ENCODE measurements at regions not wholly inside any gene's neighbourhood (a gene's known extent, or its start where the extent isn't known, plus 50 kb on each side); places are given as distances from the start of the nearest gene placed in this dataset.

DNA sequence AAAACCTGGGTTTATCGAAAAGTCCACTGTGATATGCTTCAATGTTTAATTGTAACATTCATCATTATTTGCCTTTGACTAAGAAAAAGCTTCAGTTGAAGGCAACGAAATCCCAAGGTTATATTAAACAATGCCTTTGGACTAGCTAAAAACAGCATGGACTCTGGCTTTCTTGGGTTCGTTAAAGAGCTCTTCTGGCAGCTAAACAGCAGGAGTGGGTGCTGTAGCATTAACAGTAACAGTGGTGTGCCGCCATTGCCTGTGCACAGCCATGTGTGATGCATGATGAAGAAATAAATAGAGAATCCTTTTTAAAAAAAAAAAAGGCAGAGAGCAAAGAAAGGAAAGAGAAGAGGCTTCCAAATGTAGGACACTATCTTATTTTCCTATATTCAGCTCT, 406.6 kb upstream of the FAT3 start:
- no peak for ATAC-seq
- no peaks in the 10 kb centered on the region for H3K4me1 ChIP-seq
- H3K4me3 ChIP-seq, result no peak overlapping the region
- no peaks in the 10 kb centered on the region for H3K9me3 ChIP-seq
- 80 to 100% methylated on average over 1 to 4 of the region's 4 CpGs for WGBS, 2 donors (ENCODE audit: low coverage in 1 of 2)
- no peaks in the 10 kb centered on the region for H3K27me3 ChIP-seq
- H3K27ac ChIP-seq, result no peak overlapping the region
- TF ChIP-seq POLR2AphosphoS5 (IDR thresholded peaks at IDR 0.05), result no peak
- no peak for TF ChIP-seq EP300 (IDR thresholded peaks at IDR 0.05)
- TF ChIP-seq, protein P1, sequence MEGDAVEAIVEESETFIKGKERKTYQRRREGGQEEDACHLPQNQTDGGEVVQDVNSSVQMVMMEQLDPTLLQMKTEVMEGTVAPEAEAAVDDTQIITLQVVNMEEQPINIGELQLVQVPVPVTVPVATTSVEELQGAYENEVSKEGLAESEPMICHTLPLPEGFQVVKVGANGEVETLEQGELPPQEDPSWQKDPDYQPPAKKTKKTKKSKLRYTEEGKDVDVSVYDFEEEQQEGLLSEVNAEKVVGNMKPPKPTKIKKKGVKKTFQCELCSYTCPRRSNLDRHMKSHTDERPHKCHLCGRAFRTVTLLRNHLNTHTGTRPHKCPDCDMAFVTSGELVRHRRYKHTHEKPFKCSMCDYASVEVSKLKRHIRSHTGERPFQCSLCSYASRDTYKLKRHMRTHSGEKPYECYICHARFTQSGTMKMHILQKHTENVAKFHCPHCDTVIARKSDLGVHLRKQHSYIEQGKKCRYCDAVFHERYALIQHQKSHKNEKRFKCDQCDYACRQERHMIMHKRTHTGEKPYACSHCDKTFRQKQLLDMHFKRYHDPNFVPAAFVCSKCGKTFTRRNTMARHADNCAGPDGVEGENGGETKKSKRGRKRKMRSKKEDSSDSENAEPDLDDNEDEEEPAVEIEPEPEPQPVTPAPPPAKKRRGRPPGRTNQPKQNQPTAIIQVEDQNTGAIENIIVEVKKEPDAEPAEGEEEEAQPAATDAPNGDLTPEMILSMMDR (IDR thresholded peaks at IDR 0.05), result no peak
- no peak for TF ChIP-seq POLR2A (IDR thresholded peaks at IDR 0.05)
- H3K36me3 ChIP-seq, result no peaks in the 10 kb centered on the region

DNA sequence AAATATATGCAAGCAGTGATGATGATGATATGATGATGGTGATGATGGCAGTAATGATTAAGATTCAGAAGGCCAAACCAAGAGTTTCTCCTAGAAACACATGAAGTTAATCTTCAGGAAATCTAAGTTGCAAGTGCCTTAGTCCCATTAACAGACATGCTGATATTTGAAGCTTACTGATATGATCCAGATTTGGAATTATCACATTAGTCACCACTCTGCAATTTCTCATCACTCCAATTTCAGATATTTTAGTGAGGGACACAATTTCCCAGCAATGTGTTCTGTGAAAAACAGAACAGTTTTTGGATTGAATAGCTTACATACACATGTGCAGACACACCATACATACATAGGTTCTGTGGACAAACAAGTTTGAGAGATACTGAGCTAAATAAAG, 411.4 kb upstream of the FAT3 start:
- Histone ChIP-seq H3K27ac (no peak overlapping the region), H3K36me3 (no peaks in the 10 kb centered on the region), H3K4me3 (no peak overlapping the region), H3K9me3 (no peaks in the 10 kb centered on the region), H3K4me1 (no peaks in the 10 kb centered on the region), H3K27me3 (no peaks in the 10 kb centered on the region)
- no peak for TF ChIP-seq EP300 (IDR thresholded peaks at IDR 0.05)
- no peak for TF ChIP-seq POLR2A (IDR thresholded peaks at IDR 0.05)
- ATAC-seq, result no peak

DNA sequence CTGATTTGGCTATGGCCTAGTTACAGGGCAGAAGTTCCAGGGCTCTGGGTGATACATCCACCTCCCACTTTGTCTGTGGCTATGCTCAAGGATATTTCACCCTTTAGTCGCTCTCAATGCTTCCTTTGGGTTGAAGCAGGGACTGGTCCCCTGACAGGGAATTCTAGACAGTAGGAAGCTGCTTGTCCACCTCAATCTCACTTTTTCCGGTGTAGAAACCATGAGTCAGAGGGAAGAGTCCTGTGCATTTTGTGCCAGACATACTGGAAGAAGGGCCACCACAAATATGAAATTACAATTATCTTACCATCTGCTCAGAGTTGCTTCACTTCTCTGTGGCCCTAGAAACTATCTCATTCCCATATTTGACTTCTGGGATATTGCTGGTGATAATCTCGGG, 413.7 kb upstream of the FAT3 start:
- Histone ChIP-seq H3K27ac (no peak overlapping the region), H3K4me3 (no peak overlapping the region), H3K36me3 (no peaks in the 10 kb centered on the region), H3K4me1 (no peaks in the 10 kb centered on the region), H3K9me3 (no peaks in the 10 kb centered on the region), H3K27me3 (no peaks in the 10 kb centered on the region)
- no peak for ATAC-seq
- no peak for TF ChIP-seq POLR2A (IDR thresholded peaks at IDR 0.05)
- TF ChIP-seq POLR2AphosphoS5 (IDR thresholded peaks at IDR 0.05), result no peak
- no peak for TF ChIP-seq EP300 (IDR thresholded peaks at IDR 0.05)
- TF ChIP-seq, protein P1 (IDR thresholded peaks at IDR 0.05), result no peak
- 96 to 100% methylated on average over 2 to 3 of the region's 3 CpGs for WGBS, 2 donors (ENCODE audit: low coverage in 1 of 2)

DNA sequence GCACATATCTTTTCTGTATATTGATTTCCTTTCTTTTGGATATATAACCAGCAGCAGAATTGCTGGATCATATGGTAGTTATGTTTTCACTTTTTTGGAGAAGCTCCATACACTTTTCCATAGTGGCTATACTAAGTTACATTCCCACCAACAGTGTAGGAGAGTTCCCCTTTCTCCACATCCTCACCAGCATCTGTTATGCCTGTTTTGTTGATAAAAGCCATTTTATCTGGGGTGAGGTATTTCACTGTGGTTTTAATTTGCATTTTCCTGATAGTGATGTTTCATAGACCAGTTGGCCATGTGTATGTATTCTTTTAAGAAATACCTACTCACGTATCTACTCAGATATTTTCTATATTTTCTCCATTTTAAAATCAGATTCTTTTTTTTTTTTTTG, 419.3 kb upstream of the FAT3 start:
- WGBS, 2 donors (ENCODE audit: low coverage in 1 of 2), result 100% methylated on average over 1 of the region's 1 CpG
- no peak overlapping the region for H3K4me3 ChIP-seq
- no peaks in the 10 kb centered on the region for H3K27me3 ChIP-seq
- H3K9me3 ChIP-seq, result no peaks in the 10 kb centered on the region
- H3K4me1 ChIP-seq, result no peaks in the 10 kb centered on the region
- no peaks in the 10 kb centered on the region for H3K36me3 ChIP-seq
- TF ChIP-seq, protein P1 (IDR thresholded peaks at IDR 0.05), result no peak
- TF ChIP-seq EP300 (IDR thresholded peaks at IDR 0.05) (no peak), POLR2A (IDR thresholded peaks at IDR 0.05) (no peak), POLR2AphosphoS5 (IDR thresholded peaks at IDR 0.05) (no peak)
- no peak overlapping the region for H3K27ac ChIP-seq
- ATAC-seq, result no peak

DNA sequence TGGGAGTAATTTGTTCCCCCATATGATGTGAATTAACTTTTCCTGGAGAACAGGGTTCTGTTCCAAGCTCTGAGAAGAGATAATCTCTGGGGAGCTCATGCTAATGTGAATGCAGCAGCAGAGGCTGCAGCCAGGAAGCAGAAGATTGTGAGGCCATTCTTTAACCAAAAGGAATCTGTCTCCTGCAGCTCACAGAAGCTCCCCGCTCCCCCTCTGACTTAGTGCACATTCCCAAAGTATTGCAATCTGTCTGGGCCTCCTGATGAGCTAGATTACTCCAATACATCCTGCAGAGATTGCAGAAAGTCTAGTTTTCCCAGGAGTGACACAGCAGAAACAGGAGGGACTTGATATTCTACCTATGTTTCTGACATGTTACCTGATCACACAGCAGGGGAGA, 420.6 kb upstream of the FAT3 start:
- ATAC-seq, result no peak
- Histone ChIP-seq H3K27me3 (no peaks in the 10 kb centered on the region), H3K4me1 (no peaks in the 10 kb centered on the region), H3K27ac (no peak overlapping the region), H3K4me3 (no peak overlapping the region), H3K36me3 (no peaks in the 10 kb centered on the region), H3K9me3 (no peaks in the 10 kb centered on the region)
- 14 to 67% methylated on average over 1 of the region's 1 CpG for WGBS, 2 donors (ENCODE audit: low coverage in 1 of 2)
- no peak for TF ChIP-seq POLR2AphosphoS5 (IDR thresholded peaks at IDR 0.05)
- no peak for TF ChIP-seq EP300 (IDR thresholded peaks at IDR 0.05)
- no peak for TF ChIP-seq POLR2A (IDR thresholded peaks at IDR 0.05)
- TF ChIP-seq, protein P1 (IDR thresholded peaks at IDR 0.05), result no peak

DNA sequence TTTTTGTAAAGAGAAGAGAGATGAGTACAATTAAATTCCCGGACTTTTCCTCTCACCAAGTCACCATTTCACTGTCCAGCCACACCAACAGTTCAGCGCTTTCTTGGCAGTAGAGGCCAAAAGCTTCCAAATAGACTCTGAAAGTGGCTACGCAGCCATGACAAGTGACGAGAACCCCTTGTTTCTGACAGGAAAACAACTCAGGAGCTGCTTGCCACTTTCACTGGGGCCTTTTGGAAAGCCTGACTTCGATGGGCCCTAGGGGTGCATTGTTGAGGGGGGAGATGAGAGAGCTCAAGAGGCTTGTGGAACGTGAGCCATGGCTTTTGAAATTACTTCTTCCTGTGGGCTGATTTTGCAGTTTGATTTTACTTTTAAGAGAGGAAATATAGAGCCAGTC, 422.1 kb upstream of the FAT3 start:
- 74 to 83% methylated on average over 4 of the region's 6 CpGs for WGBS, 2 donors (ENCODE audit: low coverage in 1 of 2)
- Histone ChIP-seq H3K27ac (no peak overlapping the region), H3K4me1 (no peaks in the 10 kb centered on the region), H3K27me3 (no peaks in the 10 kb centered on the region), H3K4me3 (no peak overlapping the region), H3K36me3 (no peaks in the 10 kb centered on the region), H3K9me3 (no peaks in the 10 kb centered on the region)
- ATAC-seq, result no peak
- TF ChIP-seq POLR2A (IDR thresholded peaks at IDR 0.05) (no peak), EP300 (IDR thresholded peaks at IDR 0.05) (no peak), POLR2AphosphoS5 (IDR thresholded peaks at IDR 0.05) (no peak)
- TF ChIP-seq, protein P1 (IDR thresholded peaks at IDR 0.05), result no peak
